HepG2 (cell line): ENCODE measurements at regions not wholly inside any gene's neighbourhood (a gene's known extent, or its start where the extent isn't known, plus 50 kb on each side); places are given as distances from the start of the nearest gene placed in this dataset.

ENCODE experiments used
- ATAC-seq: fragments of 200-7000 bp; cut with Tn5 transposase; 3 replicates; pipeline ENCODE4 v1.9.1; 2020; ENCODE audit warnings: mild to moderate bottlenecking, moderate library complexity
- BruUV-seq: library from RNA; stranded (reverse); fragments of 400-500 nt; replicated peaks from 2 replicates; lab custom pipeline; 2021; lab: Mats Ljungman, UMichigan
- CTCF ChIA-PET: fragments of 300-600 bp; formaldehyde crosslinking; extraction: SDS; loops from one replicate; lab custom pipeline; 2021; ENCODE audit warnings: low total read pairs, inconsistent platforms, low intra/inter-chr PET ratio; lab: Yijun Ruan, JAX
- POLR2A ChIA-PET: fragments of 350-600 bp; sonication (Branson Sonifier 250); formaldehyde crosslinking; loops from one replicate; lab custom pipeline; 2020; ENCODE audit warnings: antibody characterized with exemption, inconsistent platforms; lab: Yijun Ruan, JAX
- DNase-seq: peaks from one replicate; pipeline ENCODE4 v3.0.0-alpha.2; 2015; ENCODE audit warnings: low spot score
- FAIRE-seq: peaks from 3 replicates; lab custom pipeline; 2011; peaks lifted over from hg19 to GRCh38; lab: Jason Lieb, UNC
- H2AFZ ChIP-seq: one replicate; pipeline ENCODE4 v1.6.1; 2011; ENCODE audit warnings: low read length, inconsistent platforms
- H3K27ac ChIP-seq: fragments of 300-600 bp; 3 replicates; pipeline ENCODE4 v1.8.0; 2011; ENCODE audit warnings: mixed run types, mild to moderate bottlenecking, mixed read lengths, low read length, inconsistent platforms; ENCODE audit not compliant: insufficient read depth; ENCODE audit errors: extremely low read length
- H3K27me3 ChIP-seq, 2 experiments: fragments of 200-600 bp in 1 of 2; 2 replicates in 1 of 2; 3 replicates in 1 of 2; pipeline versions ENCODE4 v1.6.0 to v1.8.0; 2011; ENCODE audit warnings: low read length in 2 of 2, mild to moderate bottlenecking in 2 of 2, moderate library complexity in 2 of 2, inconsistent platforms in 1 of 2; ENCODE audit not compliant: insufficient read depth in 2 of 2, control insufficient read depth in 1 of 2
- H3K36me3 ChIP-seq, 2 experiments: fragments of 200-600 bp in 1 of 2; replicated peaks in 1 of 2; 2 replicates in 1 of 2; 3 replicates in 1 of 2; pipeline versions ENCODE4 v1.5.1 to v1.8.0; 2011; ENCODE audit warnings: low read length in 2 of 2, inconsistent platforms in 1 of 2; ENCODE audit not compliant: insufficient read depth in 2 of 2, control insufficient read depth in 1 of 2
- H3K4me1 ChIP-seq: 2 replicates; pipeline ENCODE4 v1.5.1; 2012; ENCODE audit warnings: low read length, inconsistent platforms; ENCODE audit not compliant: insufficient read depth
- H3K4me2 ChIP-seq: 2 replicates; pipeline ENCODE4 v1.6.0; 2011; ENCODE audit warnings: low read depth, low read length, inconsistent platforms
- H3K4me3 ChIP-seq, 3 experiments: fragments of 200-600 bp in 1 of 3; sonication (generic), shearing (Covaris generic) in 1 of 3; replicated peaks in 1 of 3; 2 replicates each; pipeline ENCODE4 v1.5.1; 2011 to 2016; ENCODE audit warnings: low read length in 3 of 3, inconsistent platforms in 2 of 3, low read depth in 2 of 3, mild to moderate bottlenecking in 2 of 3, control low read depth in 1 of 3, mixed read lengths in 1 of 3; ENCODE audit not compliant: insufficient read depth in 1 of 3
- H3K79me2 ChIP-seq: one replicate; pipeline ENCODE4 v1.6.1; 2011; ENCODE audit warnings: low read length, inconsistent platforms; ENCODE audit not compliant: insufficient read depth
- H3K9ac ChIP-seq: 2 replicates; pipeline ENCODE4 v1.6.0; 2011; ENCODE audit warnings: mild to moderate bottlenecking, low read depth, low read length, inconsistent platforms; ENCODE audit not compliant: insufficient read depth
- H3K9me3 ChIP-seq: 2 replicates; pipeline ENCODE4 v1.5.1; 2012; ENCODE audit warnings: mild to moderate bottlenecking, low read length
- H4K20me1 ChIP-seq: 2 replicates; pipeline ENCODE4 v1.6.0; 2011; ENCODE audit warnings: inconsistent platforms, mild to moderate bottlenecking, low read length, moderate library complexity; ENCODE audit not compliant: insufficient read depth
- FOXP4 ChIP-seq: sonication (generic); formaldehyde crosslinking; IDR thresholded peaks from 2 replicates; pipeline ENCODE4 v1.4.0; 2020; ENCODE audit warnings: missing genetic modification reagents
- GZF1 ChIP-seq: sonication (generic); formaldehyde crosslinking; IDR thresholded peaks from 2 replicates; pipeline ENCODE4 v1.5.1; 2020; ENCODE audit warnings: mild to moderate bottlenecking, missing genetic modification reagents
- HOMEZ ChIP-seq: IDR thresholded peaks from 2 replicates; pipeline ENCODE4 v1.6.1; 2016; ENCODE audit warnings: low read depth
- MAFK ChIP-seq, 2 experiments: IDR thresholded peaks in 1 of 2; conservative IDR thresholded peaks in 1 of 2; 2 replicates each; pipeline ENCODE4 v1.6.1; 2011; ENCODE audit warnings: improper control_type of control experiment in 2 of 2, low read length in 2 of 2
- NR2F6 ChIP-seq, 2 experiments: IDR thresholded peaks; 2 replicates each; pipeline ENCODE4 v1.6.1; 2016; ENCODE audit warnings: antibody characterized with exemption in 1 of 2, mild to moderate bottlenecking in 1 of 2
- NRL ChIP-seq: sonication (generic); formaldehyde crosslinking; IDR thresholded peaks from 2 replicates; pipeline ENCODE4 v1.5.0; 2020; ENCODE audit warnings: missing genetic modification reagents, mild to moderate bottlenecking, moderate library complexity, borderline replicate concordance
- PREB ChIP-seq: sonication (generic); formaldehyde crosslinking; IDR thresholded peaks from 2 replicates; pipeline ENCODE4 v1.4.0; 2020; ENCODE audit warnings: missing genetic modification reagents
- TBX2 ChIP-seq: sonication (generic); formaldehyde crosslinking; IDR thresholded peaks from 2 replicates; pipeline ENCODE4 v1.5.0; 2020; ENCODE audit warnings: missing genetic modification reagents, mild to moderate bottlenecking, borderline replicate concordance
- TERF1 ChIP-seq: sonication (generic); formaldehyde crosslinking; IDR thresholded peaks from 2 replicates; pipeline ENCODE4 v1.8.0; 2022; ENCODE audit warnings: mild to moderate bottlenecking, missing genetic modification reagents, moderate library complexity
- THAP11 ChIP-seq: IDR thresholded peaks from 2 replicates; pipeline ENCODE4 v1.6.1; 2016; ENCODE audit warnings: missing biosample characterization, missing genetic modification reagents
- ZBTB7B ChIP-seq: sonication (generic); formaldehyde crosslinking; IDR thresholded peaks from 2 replicates; pipeline ENCODE4 v1.4.0; 2020; ENCODE audit warnings: missing genetic modification reagents
- ZNF180 ChIP-seq: sonication (generic); formaldehyde crosslinking; IDR thresholded peaks from 2 replicates; pipeline ENCODE4 v1.4.0; 2020; ENCODE audit warnings: low read depth, missing genetic modification reagents, borderline replicate concordance
- ZNF256 ChIP-seq: sonication (generic); formaldehyde crosslinking; conservative IDR thresholded peaks from 2 replicates; pipeline ENCODE4 v1.4.0; 2020; ENCODE audit warnings: missing genetic modification reagents
- ZNF549 ChIP-seq: sonication (generic); formaldehyde crosslinking; IDR thresholded peaks from 2 replicates; pipeline ENCODE4 v1.5.0; 2020; ENCODE audit warnings: missing genetic modification reagents
- ZNF556 ChIP-seq: sonication (generic); formaldehyde crosslinking; IDR thresholded peaks from 2 replicates; pipeline ENCODE4 v1.4.0; 2020; ENCODE audit warnings: mild to moderate bottlenecking, missing genetic modification reagents, borderline replicate concordance
- WGBS: methylation state at CpG from one replicate; pipeline ENCODE4 v1.1.6; 2017; ENCODE audit warnings: low lambda C conversion rate; 5-methylcytosine and 5-hydroxymethylcytosine counted together
- in situ Hi-C: cut with HindIII; loops from 2 replicates; pipeline ENCODE4 v1.10.0; 2017; ENCODE audit warnings: low pct_unique_long_range_greater_than_20kb; ENCODE audit not compliant: extremely low pct_ligation_motif_present
- intact Hi-C: fragments of 100-400 bp; cut with micrococcal nuclease; formaldehyde crosslinking; loops from one replicate; pipeline ENCODE4 v1.10.0; 2022; ENCODE audit not compliant: unreplicated experiment

- H4K20me1 ChIP-seq = no peaks in the 10 kb centered on the region
- in situ Hi-C loops (no loop called here), intact Hi-C loops (no loop called here)
- no peaks in the 10 kb centered on the region for H3K9me3 ChIP-seq
- no peak for DNase-seq
- no peaks in the 10 kb centered on the region for H3K36me3 ChIP-seq
- H3K4me3 ChIP-seq = no peak overlapping the region
- TF ChIP-seq ZNF256 (CRISPR knock-in tag) (no peak), MAFK (conservative IDR thresholded peaks at IDR 0.05 in 1 of 2, IDR thresholded peaks at IDR 0.05 in 1 of 2; ENCODE audit: low read length in 2 of 2) (no peak), HOMEZ (CRISPR knock-in tag) (no peak), TERF1 (no peak), FOXP4 (CRISPR knock-in tag) (no peak), NRL (CRISPR knock-in tag) (no peak), GZF1 (CRISPR knock-in tag) (no peak), PREB (no peak), ZNF549 (no peak), NR2F6 (IDR thresholded peaks at IDR 0.05) (no peak), NR2F6 (CRISPR knock-in tag; IDR thresholded peaks at IDR 0.05) (no peak), ZNF180 (CRISPR knock-in tag) (no peak), TBX2 (CRISPR knock-in tag) (no peak), ZBTB7B (no peak), ZNF556 (no peak), THAP11 (CRISPR knock-in tag) (no peak)
- H3K79me2 ChIP-seq = no peaks in the 10 kb centered on the region
- no peak overlapping the region for H3K9ac ChIP-seq
- ChIA-PET POLR2A (no interaction called here), CTCF (no interaction called here)
- no TSS peak for BruUV-seq
- no peak; the same call in 2 of the 3 replicates for ATAC-seq
- no peak overlapping the region for H3K27ac ChIP-seq
- no peak overlapping the region for H3K4me2 ChIP-seq
- FAIRE-seq = no peak
- H2AFZ ChIP-seq = no peak overlapping the region
- no peaks in the 10 kb centered on the region for H3K4me1 ChIP-seq
- WGBS = 0% methylated on average over 2 of the region's 2 CpGs
- H3K27me3 ChIP-seq = no peaks in the 10 kb centered on the region
Observed at GRCh38 chr6:97865612-97866011, 582.6 kb upstream of the MMS22L start.
